ENCODE measurements at regions not wholly inside any gene's neighbourhood (a gene's known extent, or its start where the extent isn't known, plus 50 kb on each side); places are given as distances from the start of the nearest gene placed in this dataset.
"Not testable (repeated sequence)": the region's sequence is repeated elsewhere in the genome, so short reads cannot be mapped to it uniquely, and the experiment has no call there.

DNA sequence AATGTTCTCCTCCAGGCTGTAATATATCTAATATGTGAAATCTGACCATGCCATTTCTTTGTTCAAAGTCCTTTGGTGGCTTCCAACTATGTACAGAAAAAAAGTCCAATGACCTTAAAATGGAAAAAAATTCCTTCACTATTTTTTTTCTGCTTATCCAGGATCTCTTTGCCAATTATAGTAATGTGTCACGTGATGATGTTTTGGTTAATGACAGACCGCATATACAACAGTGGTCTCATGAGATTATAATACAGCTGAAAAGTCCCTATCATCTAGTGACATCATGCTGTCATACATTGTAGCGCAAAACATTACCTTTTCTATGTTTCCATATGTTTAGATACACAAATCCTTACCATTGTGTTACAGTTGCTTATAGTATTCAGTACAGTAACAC lies 477.6 kb downstream of the TMEM232 start:
- H3K9me3 ChIP-seq, result 0 out of 2 replicates have a peak, but pooled peaks cover 3% of the 10 kb centered on the region
- H3K4me3 ChIP-seq, result no peak overlapping the region
- no peak for DNase-seq
- H3K27me3 ChIP-seq, result peaks cover 13% of the 10 kb centered on the region
- no peaks in the 10 kb centered on the region for H3K36me3 ChIP-seq

DNA sequence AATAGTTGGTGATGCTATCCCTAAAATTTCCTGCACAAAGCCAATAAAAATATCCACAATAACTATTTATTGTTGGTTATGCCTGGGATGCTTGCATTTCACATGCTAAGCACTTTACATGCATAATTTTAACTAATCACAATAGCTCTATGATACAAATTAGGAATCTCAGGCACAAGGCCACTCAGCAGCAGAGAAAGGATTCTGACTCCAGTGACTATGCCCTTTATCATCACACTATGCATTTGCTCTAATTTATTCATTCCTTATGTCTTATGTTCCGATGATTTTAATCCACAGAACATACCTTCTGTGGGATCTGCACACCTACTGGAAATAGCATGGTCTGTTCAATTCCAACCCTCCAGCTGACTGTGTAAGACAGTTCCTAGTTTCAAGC lies 476.1 kb downstream of the TMEM232 start:
- Histone ChIP-seq H3K9me3 (0 out of 2 replicates have a peak, but pooled peaks cover 3% of the 10 kb centered on the region), H3K4me3 (no peak overlapping the region), H3K36me3 (no peaks in the 10 kb centered on the region), H3K27me3 (peaks cover 9% of the 10 kb centered on the region)
- no peak for DNase-seq

DNA sequence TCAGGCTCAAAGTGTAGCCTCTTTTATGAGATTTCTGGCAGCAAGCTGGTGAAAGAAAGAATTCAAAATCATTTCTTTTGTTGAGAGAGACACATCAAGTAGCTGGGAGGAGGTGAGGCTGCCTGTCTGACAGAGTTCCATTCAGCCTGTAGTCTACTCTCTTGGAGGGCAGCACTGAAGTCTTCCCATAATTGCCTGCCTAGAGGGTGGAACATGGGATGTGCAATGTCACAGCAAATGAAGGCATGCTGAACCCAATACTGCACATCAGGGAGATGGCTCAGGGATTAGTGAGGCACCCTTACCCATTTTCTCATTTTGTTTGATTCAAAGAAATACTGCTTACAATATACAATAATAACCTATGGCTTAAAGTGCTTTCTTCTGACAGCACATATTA lies 475.7 kb downstream of the TMEM232 start:
- 0 out of 2 replicates have a peak, but pooled peaks cover 3% of the 10 kb centered on the region for H3K9me3 ChIP-seq
- no peak overlapping the region for H3K4me3 ChIP-seq
- peaks cover 9% of the 10 kb centered on the region for H3K27me3 ChIP-seq
- H3K36me3 ChIP-seq, result no peaks in the 10 kb centered on the region
- DNase-seq, result no peak

DNA sequence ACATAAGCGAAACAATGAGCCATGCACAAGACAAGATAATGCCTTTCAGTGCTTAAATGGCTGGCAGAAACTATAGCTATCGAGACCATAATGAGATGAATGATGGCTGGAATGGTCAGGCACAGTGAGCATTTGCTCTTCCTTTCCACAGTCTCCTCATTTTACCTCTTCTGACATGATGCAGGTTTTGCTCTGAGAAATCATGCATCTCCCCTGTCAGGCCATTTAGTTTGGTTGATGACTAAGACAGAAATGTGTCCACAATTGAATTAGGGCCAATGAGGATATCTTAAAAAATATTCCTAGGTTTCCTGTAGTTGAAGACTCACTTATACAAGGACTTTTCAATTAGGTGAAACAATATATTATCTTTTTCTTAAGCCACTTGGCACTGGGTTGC lies 475.1 kb downstream of the TMEM232 start:
- H3K27me3 ChIP-seq, result peaks cover 9% of the 10 kb centered on the region
- H3K36me3 ChIP-seq, result no peaks in the 10 kb centered on the region
- 0 out of 2 replicates have a peak, but pooled peaks cover 3% of the 10 kb centered on the region for H3K9me3 ChIP-seq
- H3K4me3 ChIP-seq, result no peak overlapping the region
- no peak for DNase-seq

DNA sequence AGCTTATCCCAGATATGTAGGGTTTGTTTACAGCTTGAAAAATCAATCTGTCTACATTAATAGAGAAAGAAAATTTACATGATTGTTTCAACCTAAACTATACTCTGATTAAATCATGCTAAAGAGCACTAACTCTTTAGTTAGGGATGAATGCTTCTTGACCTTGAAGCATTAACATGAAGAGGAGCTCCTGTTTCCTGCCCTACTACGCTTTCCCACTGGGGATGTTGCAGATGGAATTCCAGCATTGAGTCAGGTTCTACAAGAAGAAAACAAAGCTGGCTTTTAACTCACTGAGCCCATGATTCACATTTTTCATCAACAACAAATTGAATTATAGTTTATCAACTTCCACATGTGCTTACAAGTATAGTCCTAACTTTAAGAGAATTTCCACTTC lies 471.3 kb downstream of the TMEM232 start:
- H3K36me3 ChIP-seq, result no peaks in the 10 kb centered on the region
- 0 out of 2 replicates have a peak, but pooled peaks cover 3% of the 10 kb centered on the region for H3K9me3 ChIP-seq
- H3K27me3 ChIP-seq, result peaks cover 9% of the 10 kb centered on the region
- no peak overlapping the region for H3K4me3 ChIP-seq
- DNase-seq, result no peak

DNA sequence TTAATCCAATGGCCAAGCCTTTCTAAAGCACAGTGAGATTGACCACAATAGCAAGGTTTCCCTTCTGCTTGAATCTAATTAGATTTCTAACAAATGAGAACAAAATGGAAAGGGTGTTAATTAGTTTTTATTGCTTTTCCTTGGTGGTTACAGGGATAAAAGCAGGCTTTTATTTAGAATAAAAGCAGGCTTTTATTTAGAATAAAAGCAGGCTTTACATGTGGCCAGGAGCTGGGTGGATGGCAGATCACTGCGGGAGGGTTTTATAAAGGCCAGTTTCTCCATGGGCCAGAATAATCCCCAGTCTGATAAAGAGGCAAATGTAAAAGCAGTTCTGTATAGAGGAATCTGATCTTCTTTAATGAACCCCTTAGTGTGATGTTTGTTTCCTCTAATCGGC lies 470.2 kb downstream of the TMEM232 start:
- Histone ChIP-seq H3K9me3 (0 out of 2 replicates have a peak, but pooled peaks cover 3% of the 10 kb centered on the region), H3K4me3 (no peak overlapping the region), H3K36me3 (no peaks in the 10 kb centered on the region), H3K27me3 (peaks cover 9% of the 10 kb centered on the region)
- no peak for DNase-seq

DNA sequence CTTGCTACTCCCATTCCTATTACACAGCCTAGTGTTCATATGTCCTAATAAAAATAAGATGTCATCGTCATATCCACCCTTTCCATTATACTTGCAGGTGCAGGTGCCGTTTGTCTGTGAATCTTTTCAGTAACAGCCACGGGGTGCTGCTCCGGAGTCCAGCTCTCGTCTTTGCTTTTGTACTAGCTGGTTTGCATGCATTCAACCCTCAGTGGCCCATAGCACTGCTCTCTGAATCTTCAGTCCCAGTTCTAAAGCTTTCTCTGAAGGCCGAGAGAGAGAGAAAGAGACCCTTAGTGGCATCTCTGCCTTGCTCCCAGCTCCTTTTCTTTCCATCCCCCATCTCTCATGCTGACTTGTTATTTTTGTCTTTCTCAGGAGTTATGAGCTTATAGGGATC lies 468.5 kb downstream of the TMEM232 start:
- no peaks in the 10 kb centered on the region for H3K36me3 ChIP-seq
- no peak overlapping the region for H3K4me3 ChIP-seq
- no peak for DNase-seq
- peaks cover 9% of the 10 kb centered on the region for H3K27me3 ChIP-seq
- 0 out of 2 replicates have a peak, but pooled peaks cover 3% of the 10 kb centered on the region for H3K9me3 ChIP-seq

DNA sequence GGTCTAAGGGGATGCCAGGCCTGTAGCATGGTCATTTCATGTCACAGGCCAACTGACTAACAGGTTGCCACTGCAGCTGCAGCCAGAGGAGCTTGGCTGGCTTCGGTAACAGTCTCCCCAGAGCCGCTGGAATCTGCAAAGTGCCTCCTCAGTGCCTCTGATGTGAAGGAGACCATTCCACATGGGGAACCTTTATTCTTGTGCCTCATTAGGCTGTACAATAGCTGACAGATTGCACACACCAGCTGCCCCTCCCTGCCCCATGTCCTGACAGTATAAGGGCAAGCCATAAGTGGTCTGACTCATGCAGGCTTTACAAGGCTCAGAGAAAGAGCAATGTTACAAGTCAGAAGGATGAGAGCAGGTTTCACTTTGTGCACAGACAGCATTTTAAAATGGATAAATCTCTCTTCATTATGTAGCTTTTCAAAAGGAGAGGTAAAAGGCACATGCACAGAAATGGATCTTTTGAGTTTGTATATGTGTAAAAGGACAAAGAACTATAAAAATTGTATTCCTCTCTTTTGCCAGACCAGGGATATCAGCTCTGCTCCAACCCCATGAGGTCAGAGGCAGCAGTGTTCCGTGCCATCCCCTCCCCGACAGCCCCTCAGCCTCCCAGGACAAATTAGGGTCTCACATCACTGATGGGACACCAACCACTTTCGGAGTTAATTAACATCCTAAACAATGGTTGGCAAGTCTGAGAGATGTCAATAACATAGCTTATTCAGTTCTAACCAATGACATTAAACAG lies 467.8 kb downstream of the TMEM232 start:
- Histone ChIP-seq H3K27me3 (peaks cover 9% of the 10 kb centered on the region), H3K36me3 (no peaks in the 10 kb centered on the region), H3K4me3 (no peak overlapping the region), H3K9me3 (0 out of 2 replicates have a peak, but pooled peaks cover 2% of the 10 kb centered on the region)
- peak; percentile 47 for DNase-seq

DNA sequence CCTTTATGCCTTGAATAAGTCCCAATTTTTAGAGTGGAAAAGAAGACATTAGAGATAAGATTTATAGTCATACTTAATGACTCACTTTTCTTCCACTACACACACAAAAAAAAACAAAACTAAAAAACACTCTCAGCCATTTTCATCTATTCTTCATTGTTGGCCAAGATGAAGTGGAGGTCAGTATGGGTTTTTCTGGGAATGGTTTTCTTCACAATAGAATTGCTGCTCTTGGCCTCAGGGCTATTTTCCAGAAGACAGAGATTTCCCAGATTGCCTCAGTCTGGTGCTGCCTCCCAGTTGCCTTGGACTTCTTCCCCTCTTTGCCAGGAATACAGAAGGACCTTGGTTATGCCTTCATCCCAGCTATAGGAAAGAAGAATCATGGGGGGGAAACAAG lies 463.7 kb downstream of the TMEM232 start:
- no peak for DNase-seq
- Histone ChIP-seq H3K4me3 (no peak overlapping the region), H3K27me3 (no peaks in the 10 kb centered on the region; the same call in 1 of the 2 replicates), H3K9me3 (no peaks in the 10 kb centered on the region), H3K36me3 (no peaks in the 10 kb centered on the region)

DNA sequence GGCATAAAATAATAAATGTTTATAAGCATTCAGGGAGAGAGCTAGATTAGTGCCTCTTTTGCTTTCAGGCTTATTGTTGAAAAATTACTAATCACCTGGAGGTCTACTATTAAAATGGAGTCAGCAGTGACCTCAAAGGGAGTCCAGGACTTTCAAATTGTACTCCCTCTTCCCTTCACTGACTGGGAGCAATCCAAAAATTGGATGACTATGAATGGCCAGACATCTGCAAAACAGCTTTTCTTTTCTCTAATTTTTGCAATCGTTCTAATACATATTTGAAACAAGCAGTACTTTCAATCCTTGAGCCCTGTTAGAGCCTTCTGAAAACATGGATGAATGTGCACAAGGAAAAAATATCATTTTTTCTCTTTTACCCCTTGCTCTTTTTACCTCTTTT lies 461.8 kb downstream of the TMEM232 start:
- no peak for DNase-seq
- Histone ChIP-seq H3K9me3 (no peaks in the 10 kb centered on the region), H3K4me3 (no peak overlapping the region), H3K36me3 (no peaks in the 10 kb centered on the region), H3K27me3 (no peaks in the 10 kb centered on the region; the same call in 1 of the 2 replicates)

DNA sequence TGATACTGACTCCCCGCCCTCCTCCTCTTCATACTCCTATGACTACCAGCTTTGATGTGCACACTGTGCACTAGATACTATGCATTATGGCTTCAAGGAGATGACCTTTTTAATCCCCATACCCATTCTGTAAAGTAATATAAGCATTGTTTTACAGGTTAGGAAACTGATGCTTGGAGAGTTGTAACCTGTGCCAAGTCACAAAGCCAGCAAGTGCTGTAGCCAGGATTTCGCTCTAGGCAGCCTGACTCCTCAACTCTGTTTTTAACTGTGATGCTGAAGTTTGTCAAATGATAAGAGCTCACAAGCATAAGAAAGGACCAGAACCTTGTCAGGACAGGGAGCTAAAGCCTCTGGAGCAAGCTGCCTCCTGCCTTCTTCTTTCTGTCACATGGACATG lies 461.3 kb downstream of the TMEM232 start:
- no peaks in the 10 kb centered on the region; the same call in 1 of the 2 replicates for H3K27me3 ChIP-seq

DNA sequence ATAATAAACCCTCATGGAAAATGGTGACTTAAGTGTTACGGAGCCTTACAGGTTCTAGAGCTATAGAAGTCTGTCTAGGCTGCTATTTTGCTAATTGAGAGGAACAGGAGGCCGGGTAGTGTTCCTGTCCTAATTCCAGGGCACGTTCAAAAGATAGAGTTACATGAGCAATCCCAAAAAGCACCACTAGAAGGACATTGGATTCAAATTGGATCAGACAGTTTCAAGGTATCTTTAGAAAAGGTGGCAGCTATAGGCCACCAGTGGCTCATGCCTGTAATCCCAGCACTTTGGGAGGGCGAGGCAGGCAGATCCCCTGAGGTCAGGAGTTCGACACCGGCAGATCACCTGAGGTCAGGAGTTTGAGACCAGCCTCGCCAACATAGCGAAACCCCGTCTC lies 458.8 kb downstream of the TMEM232 start:
- peaks cover 3% of the 10 kb centered on the region for H3K27me3 ChIP-seq
- no peak for DNase-seq
- H3K36me3 ChIP-seq, result no peaks in the 10 kb centered on the region
- H3K4me3 ChIP-seq, result no peak overlapping the region
- H3K9me3 ChIP-seq, result no peaks in the 10 kb centered on the region

More for the DNA sequence above, 461.3 kb downstream of the TMEM232 start:
- H3K9me3 ChIP-seq, result no peaks in the 10 kb centered on the region
- H3K4me3 ChIP-seq, result no peak overlapping the region
- no peak for DNase-seq
- H3K36me3 ChIP-seq, result no peaks in the 10 kb centered on the region

DNA sequence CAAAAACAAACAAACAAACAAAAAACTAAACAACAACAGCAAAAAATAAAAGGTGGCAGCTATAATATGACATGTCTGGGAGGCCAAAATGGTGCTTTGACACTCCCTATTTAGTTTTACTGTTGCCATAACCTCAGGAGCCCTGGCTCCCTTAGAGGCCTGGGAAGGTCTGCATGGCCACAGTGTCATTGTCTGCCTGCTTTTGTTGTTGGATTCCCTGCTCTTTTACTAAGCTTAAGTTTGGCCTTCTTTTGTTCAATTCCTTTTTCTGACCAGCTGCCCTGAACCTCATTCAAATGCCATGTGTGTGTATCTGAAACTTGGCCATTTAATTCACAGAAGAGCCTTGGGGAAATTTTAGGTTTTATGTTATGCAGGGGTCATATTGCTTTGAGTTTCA lies 458.2 kb downstream of the TMEM232 start:
- Histone ChIP-seq H3K27me3 (peaks cover 3% of the 10 kb centered on the region), H3K9me3 (no peaks in the 10 kb centered on the region), H3K36me3 (no peaks in the 10 kb centered on the region), H3K4me3 (no peak overlapping the region)
- DNase-seq, result no peak

DNA sequence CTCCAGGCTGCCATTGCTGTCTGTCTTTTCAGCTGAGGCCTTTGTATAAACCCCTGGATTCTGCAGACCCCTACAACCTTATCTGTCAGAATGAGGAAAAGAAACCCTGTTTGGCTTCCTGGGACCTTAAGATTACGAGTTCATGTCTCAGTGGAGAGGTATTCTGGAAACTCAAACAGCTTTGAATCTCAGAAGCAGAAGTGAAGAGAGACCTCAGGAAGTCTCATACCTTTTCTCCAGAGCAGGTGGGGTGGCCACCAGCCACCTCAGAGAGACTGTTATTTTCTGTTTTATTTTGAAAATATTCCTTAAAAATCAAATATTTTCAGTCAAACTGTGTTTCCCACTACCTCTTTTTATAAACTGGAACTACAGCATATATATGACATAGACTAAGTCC lies 457.5 kb downstream of the TMEM232 start:
- Histone ChIP-seq H3K9me3 (no peaks in the 10 kb centered on the region), H3K27me3 (peaks cover 3% of the 10 kb centered on the region), H3K36me3 (no peaks in the 10 kb centered on the region), H3K4me3 (no peak overlapping the region)
- DNase-seq, result no peak

DNA sequence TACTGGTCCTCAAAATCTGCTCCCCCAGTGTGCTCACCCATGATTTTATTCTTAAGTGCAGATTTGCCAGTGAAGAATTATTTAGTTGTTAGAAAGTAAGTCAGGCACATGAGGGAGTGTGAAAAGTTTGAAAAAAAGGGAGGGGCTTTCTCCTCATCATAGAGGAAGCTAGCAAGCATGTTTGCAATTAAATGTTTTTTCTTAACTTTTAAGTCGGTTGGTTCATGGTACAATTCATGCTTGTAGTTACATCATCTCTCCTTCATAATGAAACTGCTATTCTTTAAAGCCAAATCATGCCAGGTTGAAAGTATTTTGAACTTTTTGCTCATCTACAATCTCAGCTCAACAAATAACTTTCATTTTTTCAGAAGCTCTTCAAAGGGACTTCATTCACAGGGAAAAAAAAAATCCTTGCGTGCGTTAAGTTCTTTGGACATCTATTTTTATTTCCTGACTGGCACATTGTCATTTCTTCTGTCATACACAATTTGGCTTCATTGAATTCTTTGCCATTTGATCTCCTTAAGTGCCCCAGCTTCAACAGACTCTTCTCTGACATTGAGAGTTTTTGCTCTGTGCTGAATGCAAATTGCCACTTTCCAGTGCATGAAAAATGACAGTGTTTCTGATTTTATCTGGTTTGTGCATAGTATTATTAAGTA lies 456.9 kb downstream of the TMEM232 start:
- H3K4me3 ChIP-seq, result no peak overlapping the region
- no peak for DNase-seq
- H3K36me3 ChIP-seq, result no peaks in the 10 kb centered on the region
- H3K9me3 ChIP-seq, result no peaks in the 10 kb centered on the region
- peaks cover 3% of the 10 kb centered on the region for H3K27me3 ChIP-seq

DNA sequence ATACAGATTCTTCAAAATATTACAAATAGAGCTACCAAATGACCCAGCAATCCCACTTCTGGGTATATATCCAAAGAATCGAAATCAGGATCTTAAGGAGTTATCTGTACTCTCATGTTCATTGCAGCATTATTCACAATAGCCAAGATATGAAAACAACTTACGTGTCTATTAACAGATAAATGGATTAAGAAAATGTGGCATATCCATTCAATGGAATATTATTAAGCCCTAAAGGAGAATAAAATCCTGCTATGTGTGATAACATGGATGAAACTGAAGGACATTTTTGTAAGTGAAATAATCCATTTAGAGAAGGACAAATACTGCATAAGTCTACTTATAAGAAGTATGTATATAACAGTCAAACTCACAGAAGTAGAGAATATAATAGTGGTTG lies 450.6 kb downstream of the TMEM232 start:
- peaks cover 3% of the 10 kb centered on the region; the same call in 1 of the 2 replicates for H3K9me3 ChIP-seq
- H3K36me3 ChIP-seq, result no peaks in the 10 kb centered on the region
- H3K4me3 ChIP-seq, result no peak overlapping the region
- peaks cover under 1% of the 10 kb centered on the region for H3K27me3 ChIP-seq
- no peak for DNase-seq

DNA sequence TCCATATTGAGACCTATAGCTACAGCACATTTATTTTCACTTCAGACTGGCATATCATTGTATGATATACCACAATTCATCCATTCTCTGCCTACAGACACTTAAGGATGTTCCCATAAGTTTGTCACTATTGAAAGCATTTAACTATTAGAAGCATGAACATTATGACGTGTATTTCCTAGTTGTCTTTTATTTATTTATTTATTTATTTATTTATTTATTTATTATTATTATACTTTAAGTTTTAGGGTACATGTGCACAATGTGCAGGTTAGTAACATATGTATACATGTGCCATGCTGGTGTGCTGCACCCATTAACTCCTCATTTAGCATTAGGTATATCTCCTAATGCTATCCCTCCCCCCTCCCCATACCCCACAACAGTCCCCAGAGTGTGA lies 448.0 kb downstream of the TMEM232 start:
- not testable (repeated sequence) for H3K4me3 ChIP-seq, H3K36me3 ChIP-seq, DNase-seq, H3K27me3 ChIP-seq, H3K9me3 ChIP-seq

DNA sequence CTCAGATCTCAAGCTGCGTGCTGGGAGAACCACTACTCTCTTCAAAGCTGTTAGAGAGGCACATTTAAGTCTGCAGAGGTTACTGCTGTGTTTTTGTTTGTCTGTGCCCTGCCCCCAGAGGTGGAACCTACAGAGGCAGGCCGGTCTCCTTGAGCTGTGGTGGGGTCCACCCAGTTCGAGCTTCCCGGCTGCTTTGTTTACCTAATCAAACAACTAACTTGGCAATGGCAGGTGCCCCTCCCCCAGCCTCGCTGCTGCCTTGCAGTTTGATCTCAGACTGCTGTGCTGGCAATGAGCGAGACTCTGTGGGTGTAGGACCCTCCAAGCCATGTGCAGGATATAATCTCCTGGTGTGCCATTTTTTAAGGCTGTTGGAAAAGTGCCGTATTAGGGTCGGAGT lies 442.4 kb downstream of the TMEM232 start:
- H3K9me3 ChIP-seq, H3K4me3 ChIP-seq, H3K27me3 ChIP-seq, DNase-seq, H3K36me3 ChIP-seq: not testable (repeated sequence)
